Inflammatory macrophage treated with lipopolysaccharide for 4 hours (primary cell): ENCODE measurements at regions not wholly inside any gene's neighbourhood (a gene's known extent, or its start where the extent isn't known, plus 50 kb on each side); places are given as distances from the start of the nearest gene placed in this dataset.

Source experiments
- DNase-seq: peaks from one replicate; pipeline ENCODE4 v3.0.0-alpha.2; 2020

DNA sequence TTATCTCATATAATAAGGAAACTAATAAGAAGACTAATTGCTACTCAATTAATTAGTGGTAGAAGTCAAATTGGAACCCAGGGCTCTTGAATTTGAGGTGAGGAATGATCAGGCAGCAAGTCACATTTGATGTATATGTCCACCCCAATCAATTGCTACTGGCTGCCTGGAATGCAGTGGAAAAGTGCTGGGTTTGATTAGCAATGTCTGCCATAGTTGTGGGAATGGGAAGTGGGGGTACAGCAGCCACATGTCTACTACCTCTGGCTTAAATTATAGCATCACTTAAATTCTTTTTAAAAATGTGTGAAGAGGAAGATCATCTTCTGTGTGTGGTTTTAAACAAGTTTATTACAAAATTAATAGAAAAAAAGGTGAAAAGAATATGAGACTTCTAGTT is 50.8 kb upstream of the NAV2 start:
- no peak for DNase-seq

DNA sequence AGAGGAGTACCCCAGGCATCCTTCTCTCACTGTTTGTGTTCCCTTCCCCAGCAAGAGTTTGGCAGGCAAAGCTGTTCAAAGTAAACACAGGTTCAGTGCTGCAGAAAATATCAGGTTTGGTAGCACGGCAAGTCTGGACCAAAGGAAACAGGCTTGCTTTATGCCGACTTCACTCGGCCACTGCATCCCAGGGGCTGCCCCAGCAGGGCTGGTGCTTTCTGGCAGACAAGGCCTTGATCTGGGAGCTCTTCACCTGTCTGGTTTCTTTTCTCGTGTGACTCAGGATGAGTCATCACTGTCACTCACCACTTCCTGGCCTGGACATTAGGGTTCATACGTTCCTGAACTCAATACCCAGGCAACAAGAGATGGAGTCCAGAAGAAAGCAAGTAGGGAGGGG is 52.6 kb upstream of the NAV2 start:
- DNase-seq, result no peak

DNA sequence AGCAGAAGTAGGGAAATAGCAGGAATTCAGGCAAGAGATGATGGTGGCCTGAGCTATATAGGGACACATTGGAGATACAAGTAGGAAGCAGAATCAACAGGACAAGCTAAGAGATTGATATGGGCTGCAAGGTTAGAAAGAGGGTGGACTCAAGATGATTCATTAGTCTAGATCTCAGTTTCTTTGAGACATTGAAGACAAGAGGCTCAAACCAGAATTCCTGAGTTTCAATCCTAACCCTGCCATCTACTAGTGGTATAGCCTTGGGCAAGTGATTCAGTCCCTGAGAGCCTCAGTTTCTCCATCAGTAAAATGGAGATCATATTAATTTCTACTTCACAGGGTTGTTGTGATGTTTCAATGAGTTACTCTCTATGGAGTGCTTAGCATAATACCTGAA is 53.1 kb upstream of the NAV2 start:
- DNase-seq, result no peak

DNA sequence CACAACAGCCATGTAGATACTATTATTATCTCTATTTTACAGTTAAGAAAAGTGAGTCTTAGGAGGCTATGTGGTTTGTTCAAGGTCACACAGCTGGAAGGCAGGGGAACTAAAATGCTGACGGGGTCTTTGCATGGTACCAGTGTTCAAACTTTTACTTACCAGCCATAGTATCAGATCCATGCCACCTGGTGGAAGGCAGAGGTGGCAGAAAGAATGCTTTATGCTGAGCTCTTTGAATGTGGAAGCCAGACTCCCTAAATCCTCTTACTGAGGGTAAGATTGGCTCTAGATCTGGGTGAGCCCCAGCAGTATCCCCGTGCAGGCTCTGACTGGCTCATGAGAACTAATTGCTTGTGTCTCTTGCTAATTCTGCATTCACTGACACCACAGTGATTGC is 54.3 kb upstream of the NAV2 start:
- no peak for DNase-seq

DNA sequence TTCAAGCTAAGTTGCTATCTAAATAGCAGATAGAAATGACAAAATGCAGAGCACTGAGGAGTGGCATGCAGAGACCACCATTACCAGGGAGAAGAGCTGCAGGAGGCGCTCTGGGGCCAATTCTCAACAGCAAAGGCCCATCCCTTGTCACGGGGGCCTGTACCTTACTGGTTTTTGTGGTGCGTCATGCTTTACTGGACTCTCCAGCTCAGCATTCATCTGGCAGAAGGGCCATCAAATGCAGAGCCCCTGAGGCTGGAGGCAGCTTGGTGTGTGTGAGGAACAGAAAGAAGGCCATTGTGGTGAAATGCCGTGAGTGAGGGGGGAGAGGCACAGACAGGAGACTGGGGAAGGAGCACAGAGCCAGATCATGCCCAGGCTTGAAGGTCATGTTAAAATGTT is 56.5 kb upstream of the NAV2 start:
- no peak for DNase-seq

DNA sequence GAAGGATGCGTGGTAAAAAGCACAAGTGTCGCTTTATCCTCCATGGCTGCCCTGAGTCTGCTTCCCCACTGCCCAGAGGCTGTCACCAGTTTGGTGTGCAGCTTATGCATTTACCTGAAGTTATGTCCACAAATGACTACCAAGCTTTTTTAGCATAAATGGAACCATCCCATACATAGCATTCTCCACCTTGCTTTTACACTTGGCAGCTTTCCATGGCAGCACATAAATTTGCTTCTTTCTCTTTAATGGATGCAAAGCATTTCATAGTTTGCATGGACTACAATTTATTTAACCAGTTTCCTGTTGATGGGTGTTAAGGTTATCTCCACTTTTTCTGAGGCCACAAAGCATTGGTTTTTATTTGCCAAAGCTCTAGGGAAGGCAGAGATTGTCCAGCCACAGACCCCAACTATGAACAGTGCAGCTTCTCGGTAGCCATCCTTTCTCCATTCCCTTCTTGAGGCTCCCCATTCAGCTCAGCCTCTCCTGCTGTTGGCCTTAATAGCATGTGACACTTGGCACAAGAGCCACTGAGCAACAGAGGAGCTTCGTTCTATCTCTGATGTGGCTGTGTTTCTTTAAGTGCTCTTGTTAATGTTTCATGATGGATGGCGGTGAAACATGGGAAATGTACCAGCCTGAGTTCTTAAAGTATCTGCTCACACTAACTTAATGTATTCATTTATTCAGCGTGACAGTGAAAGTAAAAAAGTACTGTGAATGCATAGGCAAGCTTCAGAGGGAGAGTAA is 59.8 kb upstream of the NAV2 start:
- DNase-seq, result no peak

DNA sequence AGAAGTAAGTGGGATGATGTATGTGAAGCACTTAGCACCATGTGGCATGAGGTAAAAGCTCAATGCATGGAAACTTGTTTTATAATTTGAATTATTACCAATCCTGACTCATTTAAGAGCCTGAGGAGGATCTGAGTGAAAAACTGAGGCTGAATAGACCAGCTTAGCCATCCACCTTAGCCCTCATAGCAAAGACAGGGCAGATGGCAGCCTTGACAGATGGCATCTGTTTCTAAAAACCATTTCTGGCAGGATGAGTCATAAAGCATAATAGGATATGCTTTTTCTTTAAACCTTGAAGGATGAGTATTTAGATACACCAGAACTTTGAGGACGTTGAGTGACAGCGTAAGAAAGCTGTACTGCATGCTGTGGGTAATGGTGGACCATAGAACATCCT is 61.0 kb upstream of the NAV2 start:
- peak; percentile 25 for DNase-seq

DNA sequence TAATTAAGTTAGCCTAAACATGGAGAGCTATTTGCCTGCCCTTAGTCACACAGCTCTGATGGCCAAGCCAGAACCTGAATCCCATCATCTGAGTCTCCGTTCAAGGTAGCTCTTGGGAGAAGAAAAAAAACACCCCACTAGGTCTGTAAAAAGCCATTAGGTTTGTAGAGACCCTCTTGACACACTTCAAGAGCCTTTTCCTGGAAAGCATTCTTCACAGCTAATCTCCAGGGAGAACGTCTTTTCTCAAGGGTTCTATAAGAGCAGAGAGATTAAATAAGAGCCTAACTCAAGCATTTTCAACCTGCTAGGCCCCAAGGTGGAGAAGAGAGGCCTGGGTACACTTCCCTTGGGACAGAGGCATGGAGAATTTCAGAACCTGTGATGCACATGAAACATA is 61.6 kb upstream of the NAV2 start:
- DNase-seq, result no peak

DNA sequence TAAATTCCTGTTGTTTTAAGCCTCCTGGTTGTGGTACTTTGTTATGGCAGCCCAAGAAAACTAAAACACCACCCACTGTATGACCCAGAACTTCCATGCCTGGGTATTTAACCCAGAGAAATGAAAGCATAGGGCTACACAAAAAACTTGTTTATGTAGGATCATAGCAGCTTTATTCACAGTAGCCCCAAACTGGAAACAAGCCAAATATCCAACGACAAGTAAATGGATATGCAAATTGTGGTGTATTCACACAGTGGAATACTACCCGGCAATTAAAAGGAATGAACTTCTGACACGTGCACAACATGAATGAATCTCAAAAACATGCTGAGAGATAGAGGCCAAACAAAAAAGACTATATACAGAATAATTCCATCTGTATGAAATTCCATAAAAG is 62.2 kb upstream of the NAV2 start:
- DNase-seq, result no peak

DNA sequence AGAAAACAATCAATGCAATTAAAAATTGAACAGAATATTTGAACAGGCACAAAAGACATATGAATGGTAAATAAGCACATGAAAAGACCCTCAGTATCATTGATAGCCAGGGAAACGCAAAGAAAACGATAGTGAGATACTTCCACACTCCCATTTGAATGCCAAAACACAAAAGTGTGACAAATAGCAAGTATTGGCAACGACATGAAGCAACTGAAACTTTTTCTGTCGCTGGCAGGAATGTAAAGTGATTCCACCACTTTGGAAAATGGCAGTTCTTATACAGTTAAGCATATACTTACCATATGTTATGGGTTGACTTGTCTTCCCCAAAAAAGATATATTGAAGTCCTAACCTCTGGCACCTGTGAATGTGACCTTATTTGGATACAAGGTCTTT is 62.9 kb upstream of the NAV2 start:
- no peak for DNase-seq

DNA sequence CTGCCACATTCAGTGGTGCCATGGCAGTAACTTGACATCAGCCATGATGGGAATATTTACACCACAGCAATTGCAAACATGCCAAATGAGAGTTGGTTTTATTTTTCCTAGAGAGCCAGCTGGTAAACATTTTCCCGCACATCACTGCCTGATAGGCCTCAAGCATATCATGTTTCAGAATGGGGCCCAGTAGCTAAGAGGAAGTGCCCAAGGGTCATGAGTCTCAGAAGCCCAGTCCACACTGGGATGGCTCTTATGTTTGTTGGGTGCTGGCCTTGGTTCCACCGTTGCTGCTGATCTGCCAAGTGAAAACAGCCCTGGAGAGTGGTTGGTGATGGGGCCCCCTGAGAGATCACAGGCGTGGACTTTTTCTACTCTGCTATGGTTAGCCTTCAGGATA is 64.3 kb upstream of the NAV2 start:
- no peak for DNase-seq

DNA sequence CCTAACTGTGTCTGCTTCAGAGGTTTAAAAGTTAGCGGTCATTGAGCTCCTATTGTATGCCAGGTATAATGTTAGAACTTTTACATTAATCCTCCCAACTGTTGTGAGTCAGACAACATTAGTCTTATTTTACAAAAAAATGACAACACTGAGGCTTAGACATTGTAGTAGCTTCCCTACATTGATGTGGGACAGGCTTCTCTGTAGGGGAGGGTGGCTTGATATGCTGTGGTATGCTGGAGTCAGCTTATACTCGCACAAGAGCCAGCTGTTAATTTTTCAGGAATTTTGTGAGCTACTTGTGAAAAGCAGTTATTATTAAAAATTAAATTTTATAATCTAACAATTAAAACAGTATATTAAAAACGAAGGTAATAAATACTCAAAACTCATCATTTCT is 64.8 kb upstream of the NAV2 start:
- no peak for DNase-seq

DNA sequence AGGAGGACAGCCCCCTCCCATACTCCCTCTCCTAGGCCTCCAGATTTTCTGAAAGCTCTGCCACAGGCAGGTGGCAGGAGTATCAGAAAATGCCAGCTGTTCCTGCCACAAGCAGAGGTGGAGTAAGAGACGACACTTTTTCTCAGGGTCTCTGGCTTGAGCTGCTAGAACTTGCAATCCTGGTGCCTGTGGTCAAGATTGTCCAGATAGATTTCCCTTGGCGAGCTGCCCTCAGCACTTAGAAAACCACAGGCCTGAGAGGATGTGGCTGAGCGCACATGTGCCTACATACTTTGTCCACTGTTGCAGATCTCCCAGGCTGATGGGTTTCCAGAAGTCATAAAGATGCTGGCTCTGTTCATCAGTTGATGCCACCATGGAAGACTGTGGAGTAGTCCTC is 65.7 kb upstream of the NAV2 start:
- DNase-seq, result no peak

DNA sequence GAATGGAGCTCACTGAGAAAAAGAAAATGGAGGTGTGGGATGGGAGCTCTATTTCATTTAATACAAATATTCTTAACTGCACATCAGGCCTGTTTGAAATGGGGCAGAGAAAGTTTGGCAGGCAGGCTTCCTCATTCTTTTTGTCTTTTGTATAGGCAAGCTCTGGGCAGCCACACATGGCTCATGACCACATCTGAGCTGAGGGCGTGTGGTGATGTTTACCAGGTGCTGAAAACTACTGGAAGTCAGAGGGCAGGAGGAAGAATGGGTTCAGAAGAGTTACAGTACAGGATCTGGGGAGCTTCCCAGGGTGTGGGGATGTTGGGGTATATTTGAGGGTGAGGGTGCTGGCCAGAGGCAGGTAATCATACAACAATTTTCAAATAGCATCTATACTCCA is 66.3 kb upstream of the NAV2 start:
- no peak for DNase-seq

DNA sequence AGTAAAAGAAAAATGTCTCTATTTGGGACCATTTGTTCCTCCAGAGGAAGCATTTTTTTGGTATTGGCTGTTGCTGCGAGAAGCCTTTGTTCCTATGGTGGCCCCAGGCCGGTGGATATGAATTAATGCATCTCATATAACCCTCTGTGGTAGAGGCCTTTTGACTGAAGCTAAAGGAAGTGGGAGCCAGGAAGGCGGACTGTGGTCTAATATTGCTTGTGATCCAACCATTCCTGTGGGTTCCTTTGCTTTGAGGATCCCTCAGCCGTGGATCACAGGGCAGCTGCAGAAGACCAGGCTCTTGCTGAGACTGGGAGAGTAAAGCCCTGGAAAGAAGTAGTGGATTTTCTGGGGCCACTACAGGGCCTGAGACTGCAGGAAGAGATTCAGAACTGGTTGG is 68.3 kb upstream of the NAV2 start:
- no peak for DNase-seq

DNA sequence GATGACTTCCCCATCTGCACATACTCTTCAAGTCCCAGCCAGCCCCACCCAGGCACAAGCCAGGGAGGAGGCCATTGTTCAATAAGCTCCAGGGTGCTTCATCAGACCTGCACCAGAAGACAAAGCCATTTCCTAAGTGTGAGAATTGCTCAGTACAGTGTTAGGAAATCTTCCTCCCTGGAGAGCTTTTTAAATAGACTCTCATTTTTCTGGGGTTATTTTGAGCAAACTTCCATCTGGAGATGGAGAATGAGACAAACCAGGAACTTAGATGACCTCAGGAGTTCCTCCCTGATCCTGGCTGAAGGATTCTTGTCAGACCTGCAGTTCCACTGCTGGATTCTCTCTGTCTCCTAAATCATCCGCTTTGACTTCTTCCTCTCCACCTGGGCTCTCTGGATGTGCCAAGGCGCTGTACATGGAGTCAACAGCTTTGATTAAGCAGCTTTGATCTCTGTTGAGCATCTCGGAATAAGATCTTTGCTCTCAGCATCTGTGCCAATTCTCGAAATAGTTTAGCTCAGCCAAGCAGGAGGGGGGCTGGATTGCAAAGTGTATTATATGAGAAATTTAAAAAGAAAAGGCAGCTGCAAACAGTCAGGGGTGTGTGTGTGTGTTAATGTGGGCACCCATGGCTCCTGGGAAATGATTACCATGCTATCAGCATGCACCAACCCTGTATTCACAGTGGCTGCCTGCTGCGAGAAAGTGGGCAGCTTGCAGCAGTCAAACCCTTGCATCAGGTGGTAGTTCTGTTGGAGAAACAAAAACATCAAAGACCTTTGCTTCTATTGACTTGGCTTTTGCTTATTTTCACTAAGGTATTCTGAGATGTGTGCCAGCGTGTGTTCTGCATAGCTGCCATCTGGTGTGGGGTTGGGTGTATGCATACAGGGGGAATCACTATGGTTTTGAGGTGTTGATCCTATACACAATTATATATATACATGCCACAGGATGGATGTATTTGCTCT is 70.2 kb upstream of the NAV2 start:
- no peak for DNase-seq

DNA sequence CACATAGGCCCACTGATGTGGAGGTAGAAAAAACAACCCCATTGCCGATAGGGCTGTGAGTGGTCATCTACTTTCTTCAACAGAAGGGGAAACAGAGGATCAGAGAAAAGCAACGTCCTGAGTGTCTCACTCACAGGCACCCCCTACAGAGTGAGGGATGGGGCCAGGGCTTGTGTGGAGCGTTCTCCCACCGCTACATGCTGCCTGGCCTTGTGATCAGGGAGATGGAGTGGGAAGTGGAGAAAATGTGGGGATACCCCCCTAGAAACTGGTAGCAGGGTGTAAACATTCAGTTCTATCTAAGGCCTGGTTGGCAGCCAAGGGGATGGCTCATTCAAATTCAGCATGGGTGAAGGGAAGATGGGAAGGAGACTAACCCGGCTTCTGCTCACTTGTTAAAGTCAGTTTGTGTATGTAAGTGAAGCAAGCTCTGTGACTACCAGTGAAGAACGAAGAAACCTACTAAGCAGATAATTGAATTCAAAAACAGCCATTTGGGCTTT is 73.0 kb upstream of the NAV2 start:
- no peak for DNase-seq

DNA sequence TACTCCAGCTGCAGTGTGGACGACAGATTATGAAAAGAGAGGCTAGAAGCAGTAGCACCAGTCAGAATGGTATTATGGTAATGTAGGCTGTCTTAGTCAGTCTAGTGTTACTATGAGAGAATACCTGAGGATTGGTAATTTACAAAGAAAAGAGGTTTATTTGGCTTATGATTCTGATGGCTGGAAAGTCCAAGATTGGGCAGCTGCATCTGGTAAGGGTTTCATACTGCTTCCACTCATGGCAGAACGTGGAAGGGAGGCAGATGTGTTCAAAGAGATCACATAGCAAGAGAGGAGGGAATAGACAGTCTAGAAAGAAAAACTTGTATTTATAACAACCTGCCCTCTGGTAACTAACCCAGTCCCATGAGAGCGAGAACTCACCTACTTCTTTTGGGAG is 77.3 kb upstream of the NAV2 start:
- no peak for DNase-seq

DNA sequence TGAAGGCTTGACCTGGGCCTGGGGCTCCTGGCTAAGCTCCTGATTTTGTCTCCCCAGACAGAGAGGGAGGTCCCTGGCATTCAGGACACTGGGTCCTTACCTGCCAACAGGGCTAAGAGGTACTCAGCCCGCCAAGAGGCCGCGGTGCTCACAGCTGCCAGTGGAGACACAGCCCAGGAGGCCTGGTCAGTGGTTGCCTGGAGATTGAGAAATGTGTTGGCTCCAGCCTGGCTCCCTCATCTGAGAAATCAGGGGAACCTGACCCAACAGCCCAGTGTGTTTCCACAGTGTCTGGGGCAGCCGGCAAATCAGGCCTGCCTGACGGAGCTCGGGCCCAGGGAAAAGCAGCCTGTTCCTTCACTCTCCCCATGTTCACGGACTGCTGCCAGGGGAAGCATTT is 79.4 kb upstream of the NAV2 start:
- DNase-seq, result no peak

DNA sequence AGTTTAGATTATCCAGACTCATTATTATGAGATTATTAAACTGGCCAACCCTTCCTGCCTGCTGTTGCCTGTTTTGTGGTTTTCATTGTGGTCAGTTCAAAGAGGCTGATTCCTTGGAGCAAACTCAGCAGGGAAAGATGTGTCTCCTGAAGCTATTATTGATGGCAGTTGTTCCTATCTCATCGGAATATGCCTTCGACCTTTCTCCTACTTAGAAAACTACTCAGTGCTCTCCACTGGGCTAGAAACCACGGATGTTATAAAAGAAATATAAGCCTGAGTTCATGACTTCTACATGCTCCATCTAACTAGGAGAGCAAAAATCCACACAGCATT is 80.2 kb upstream of the NAV2 start:
- no peak for DNase-seq

DNA sequence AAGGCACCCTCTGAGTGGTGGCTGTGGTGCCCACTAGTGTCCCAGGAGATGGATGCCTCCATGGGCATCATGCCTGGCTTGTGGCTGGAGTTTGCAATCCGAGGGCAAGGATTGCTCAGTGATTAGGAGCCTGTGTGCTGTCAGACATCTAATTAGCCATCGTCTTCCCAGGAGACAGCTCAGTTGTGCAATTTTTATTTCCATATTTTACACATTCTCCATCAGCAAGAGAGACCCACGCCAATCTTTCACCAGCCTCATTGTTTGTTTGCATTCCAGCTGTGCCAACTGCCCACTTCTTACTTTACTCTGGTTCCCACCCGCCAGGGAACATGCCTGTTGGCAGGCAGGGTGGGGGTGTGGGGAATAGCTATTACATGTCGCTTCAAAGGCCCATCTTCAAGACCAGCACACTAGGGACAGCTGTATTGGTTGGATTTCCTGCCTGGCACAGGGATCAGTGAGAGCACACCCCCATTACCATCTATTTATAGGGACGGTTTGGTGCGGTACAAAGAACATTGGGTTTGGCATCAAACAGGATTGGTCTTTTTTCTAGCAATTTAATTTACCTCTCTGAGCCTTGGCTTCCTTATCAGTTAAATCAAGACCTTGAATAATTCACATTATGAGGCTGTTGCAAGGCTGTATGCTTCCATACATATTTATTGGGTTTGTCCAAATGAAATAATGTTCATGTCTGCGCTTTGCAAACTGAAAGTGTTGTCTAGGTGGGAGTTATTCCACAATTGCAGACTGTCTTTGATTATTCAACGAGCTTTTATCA is 80.7 kb upstream of the NAV2 start:
- no peak for DNase-seq

DNA sequence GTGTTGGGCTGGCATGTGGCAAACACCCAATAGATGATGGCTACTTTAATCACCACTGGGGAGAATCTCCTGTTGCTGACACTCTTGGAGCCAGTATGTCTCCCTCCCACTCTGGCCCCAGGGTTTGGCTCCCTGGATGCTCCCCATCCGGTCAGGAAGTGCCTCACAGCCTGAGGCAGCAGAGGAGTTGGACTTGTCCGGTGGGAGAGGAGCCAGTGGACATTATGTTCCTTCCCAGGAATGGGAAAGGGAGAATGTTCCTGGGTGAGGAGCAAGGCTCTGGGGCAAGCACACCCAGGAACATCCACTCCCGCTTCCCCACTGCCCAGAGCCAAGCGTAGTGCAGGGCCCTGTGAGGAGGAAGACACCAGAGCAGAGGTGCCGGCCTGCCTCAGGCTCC is 84.6 kb upstream of the NAV2 start:
- no peak for DNase-seq

DNA sequence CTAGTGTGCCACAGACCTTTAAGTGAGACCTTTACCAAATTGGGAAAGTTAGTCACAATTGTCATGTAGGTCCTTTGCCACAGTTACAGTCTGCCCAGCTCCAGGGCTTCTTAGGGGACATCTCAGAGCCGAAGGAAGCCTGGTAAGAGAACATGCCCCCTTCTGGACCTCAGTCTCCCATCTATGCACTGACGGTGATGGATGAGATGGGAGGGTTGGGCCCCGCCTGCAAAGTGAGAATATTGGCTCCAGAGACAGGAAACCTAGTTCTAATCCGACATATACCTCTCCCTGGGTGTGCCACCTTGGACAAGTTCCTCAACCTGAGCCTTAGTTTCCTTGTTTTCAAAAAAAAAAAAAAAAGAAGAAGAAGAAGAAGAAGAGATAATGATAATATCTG is 85.1 kb upstream of the NAV2 start:
- no peak for DNase-seq

DNA sequence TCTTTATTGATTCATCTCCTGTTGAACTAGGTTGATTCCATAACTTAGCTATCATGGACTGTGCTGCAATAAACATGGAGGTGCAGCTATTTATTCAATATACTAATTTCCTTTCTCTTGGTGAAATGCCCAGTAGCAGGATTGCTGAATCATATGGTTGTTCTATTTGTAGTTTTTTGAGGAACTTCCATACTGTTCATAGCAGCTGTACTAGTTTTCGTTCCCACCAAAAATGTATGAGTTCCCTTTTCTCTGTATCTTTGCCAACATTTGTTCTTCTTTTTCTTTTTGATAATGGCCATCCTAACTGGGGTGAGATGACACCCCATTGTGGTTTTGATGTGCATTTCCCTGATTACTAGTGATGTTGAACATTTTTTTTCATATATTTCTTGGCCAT is 87.2 kb upstream of the NAV2 start:
- peak; percentile 87 for DNase-seq
